SK-N-SH (cell line): ENCODE measurements at regions not wholly inside any gene's neighbourhood (a gene's known extent, or its start where the extent isn't known, plus 50 kb on each side); places are given as distances from the start of the nearest gene placed in this dataset.

Experiments
- CTCF ChIA-PET: fragments of 300-600, 350-600 bp; formaldehyde crosslinking; extraction: SDS; loops from one replicate; lab custom pipeline; 2021; lab: Yijun Ruan, JAX
- POLR2A ChIA-PET: fragments of 350-600 bp; sonication (Branson Sonifier 250); formaldehyde crosslinking; extraction: SDS; loops from one replicate; lab custom pipeline; 2020; ENCODE audit warnings: antibody characterized with exemption, inconsistent platforms; lab: Yijun Ruan, JAX
- DNase-seq: peaks from one replicate; pipeline ENCODE4 v3.0.0; 2012
- H2AFZ ChIP-seq: fragments of 200-600 bp; sonication (generic); 2 replicates; pipeline ENCODE4 v1.8.1; 2016; ENCODE audit warnings: antibody characterized with exemption, mild to moderate bottlenecking, low read depth
- H3F3A ChIP-seq: fragments of 200-600 bp; sonication (generic); replicated peaks from 2 replicates; pipeline ENCODE3; 2016; ENCODE audit warnings: antibody characterized with exemption, mild to moderate bottlenecking; ENCODE audit not compliant: insufficient read depth
- H3K27ac ChIP-seq, 2 experiments: fragments of 200-500 bp in 1 of 2; fragments of 200-600 bp in 1 of 2; sonication (Bioruptor generic) in 1 of 2; sonication (generic), shearing (Covaris generic) in 1 of 2; 2 replicates each; pipeline versions ENCODE4 v1.5.1 to v1.6.1; 2014 to 2016; ENCODE audit warnings: low read depth in 2 of 2, inconsistent platforms in 1 of 2, low read length in 1 of 2, mild to moderate bottlenecking in 1 of 2, mixed read lengths in 1 of 2
- H3K27me3 ChIP-seq: fragments of 200-600 bp; sonication (generic), shearing (Covaris generic); 2 replicates; pipeline ENCODE4 v1.6.1; 2016; ENCODE audit warnings: mixed run types; ENCODE audit not compliant: insufficient read depth
- H3K36me3 ChIP-seq, 2 experiments: fragments of 200-500 bp in 1 of 2; fragments of 200-600 bp in 1 of 2; sonication (Bioruptor generic) in 1 of 2; sonication (generic) in 1 of 2; replicated peaks in 1 of 2; 2 replicates each; pipeline versions ENCODE3 to v1.5.1; 2014 to 2016; ENCODE audit warnings: low read length in 1 of 2, mild to moderate bottlenecking in 1 of 2; ENCODE audit not compliant: insufficient read depth in 2 of 2, control insufficient read depth in 1 of 2
- H3K4me1 ChIP-seq, 2 experiments: fragments of 200-500 bp in 1 of 2; fragments of 200-600 bp in 1 of 2; sonication (Bioruptor generic) in 1 of 2; sonication (generic), shearing (Covaris generic) in 1 of 2; 2 replicates each; pipeline versions ENCODE4 v1.5.1 to v1.6.1; 2014 to 2016; ENCODE audit warnings: low read depth in 1 of 2, low read length in 1 of 2, mixed run types in 1 of 2; ENCODE audit not compliant: insufficient read depth in 2 of 2, control insufficient read depth in 1 of 2
- H3K4me2 ChIP-seq: fragments of 200-600 bp; sonication (generic), shearing (Covaris generic); 2 replicates; pipeline ENCODE4 v1.6.1; 2017; ENCODE audit warnings: mixed run types
- H3K4me3 ChIP-seq, 2 experiments: fragments of 200-500 bp in 1 of 2; fragments of 200-600 bp in 1 of 2; sonication (Bioruptor generic) in 1 of 2; sonication (generic), shearing (Covaris generic) in 1 of 2; 2 replicates each; pipeline versions ENCODE4 v1.5.1 to v1.8.1; 2014 to 2016; ENCODE audit warnings: low read depth in 2 of 2, inconsistent platforms in 1 of 2, low read length in 1 of 2, mild to moderate bottlenecking in 1 of 2, mixed read lengths in 1 of 2, moderate library complexity in 1 of 2
- H3K79me2 ChIP-seq: fragments of 200-600 bp; sonication (generic); 2 replicates; pipeline ENCODE4 v1.8.1; 2017; ENCODE audit warnings: mild to moderate bottlenecking; ENCODE audit not compliant: insufficient read depth
- H3K9ac ChIP-seq: fragments of 200-600 bp; sonication (generic); 2 replicates; pipeline ENCODE4 v1.6.1; 2017; ENCODE audit warnings: mixed run types
- H3K9me2 ChIP-seq: fragments of 200-600 bp; sonication (generic); 2 replicates; pipeline ENCODE4 v1.6.1; 2017; ENCODE audit warnings: mixed run types
- H3K9me3 ChIP-seq: fragments of 200-600 bp; sonication (generic); 2 replicates; pipeline ENCODE4 v1.6.1; 2017; ENCODE audit warnings: mixed run types, mild to moderate bottlenecking, moderate library complexity
- H4K20me1 ChIP-seq: fragments of 200-600 bp; sonication (generic); 2 replicates; pipeline ENCODE4 v1.6.1; 2017; ENCODE audit warnings: mild to moderate bottlenecking, mixed run types; ENCODE audit not compliant: insufficient read depth
- CHD2 ChIP-seq: fragments of 150-350 bp; IDR thresholded peaks from 2 replicates; pipeline ENCODE4 v1.6.1; 2018; ENCODE audit warnings: low read length; ENCODE audit not compliant: partially characterized antibody
- CTCF ChIP-seq: fragments of 200-600 bp; sonication (generic); IDR thresholded peaks from 2 replicates; pipeline ENCODE4 v1.6.1; 2017; ENCODE audit warnings: antibody characterized with exemption, mild to moderate bottlenecking, moderate library complexity
- EP300 ChIP-seq, 2 experiments: IDR thresholded peaks; 2 replicates each; pipeline versions ENCODE4 v1.4.0 to v1.6.1; 2012; ENCODE audit warnings: borderline replicate concordance in 1 of 2, low read depth in 1 of 2, low read length in 1 of 2
- EZH2phosphoT487 ChIP-seq: fragments of 200-600 bp; sonication (generic); IDR thresholded peaks from 2 replicates; pipeline ENCODE4 v1.6.1; 2017; ENCODE audit warnings: low read depth, mixed run types, mild to moderate bottlenecking, antibody characterized with exemption, moderate library complexity, borderline replicate concordance
- FOXM1 ChIP-seq: IDR thresholded peaks from 2 replicates; pipeline ENCODE4 v1.4.0; 2012; ENCODE audit warnings: low read depth, mild to moderate bottlenecking
- GABPA ChIP-seq: IDR thresholded peaks from 2 replicates; pipeline ENCODE4 v1.4.0; 2012; ENCODE audit warnings: low read depth, mild to moderate bottlenecking
- GATA2 ChIP-seq: sonication (generic); formaldehyde crosslinking; IDR thresholded peaks from 2 replicates; pipeline ENCODE4 v1.5.0; 2020; ENCODE audit warnings: mild to moderate bottlenecking, missing genetic modification reagents
- JUND ChIP-seq: IDR thresholded peaks from 2 replicates; pipeline ENCODE4 v1.4.0; 2012
- MAX ChIP-seq: IDR thresholded peaks from 2 replicates; pipeline ENCODE4 v1.4.0; 2012; ENCODE audit warnings: low read depth
- MXI1 ChIP-seq: IDR thresholded peaks from 2 replicates; pipeline ENCODE4 v1.6.1; 2012; ENCODE audit warnings: mild to moderate bottlenecking, low read depth, low read length, improper control_type of control experiment
- NFIC ChIP-seq: IDR thresholded peaks from 2 replicates; pipeline ENCODE4 v1.4.0; 2012; ENCODE audit warnings: borderline replicate concordance
- NRF1 ChIP-seq: IDR thresholded peaks from 2 replicates; pipeline ENCODE4 v1.6.1; 2012; ENCODE audit warnings: low read depth, mild to moderate bottlenecking, low read length
- POLR2AphosphoS5 ChIP-seq: IDR thresholded peaks from 2 replicates; pipeline ENCODE4 v1.6.1; 2012; ENCODE audit warnings: low read depth, low read length
- RCOR1 ChIP-seq: fragments of 150-350 bp; IDR thresholded peaks from 2 replicates; pipeline ENCODE4 v1.6.1; 2017; ENCODE audit warnings: antibody characterized with exemption, low read length
- RFX5 ChIP-seq: IDR thresholded peaks from 2 replicates; pipeline ENCODE4 v1.6.1; 2012; ENCODE audit warnings: mild to moderate bottlenecking, improper control_type of control experiment, low read length
- TAF1 ChIP-seq: IDR thresholded peaks from 2 replicates; pipeline ENCODE4 v1.6.1; 2012; ENCODE audit warnings: low read depth, mild to moderate bottlenecking, low read length, moderate library complexity, borderline replicate concordance
- TCF12 ChIP-seq: IDR thresholded peaks from 2 replicates; pipeline ENCODE4 v1.4.0; 2012
- TEAD4 ChIP-seq: IDR thresholded peaks from 2 replicates; pipeline ENCODE4 v1.4.0; 2012; ENCODE audit warnings: mild to moderate bottlenecking, borderline replicate concordance; ENCODE audit not compliant: insufficient read depth
- USF1 ChIP-seq: IDR thresholded peaks from 2 replicates; pipeline ENCODE4 v1.4.0; 2012; ENCODE audit warnings: low read depth, borderline replicate concordance
- WGBS: methylation state at CpG from one replicate; pipeline ENCODE4 v1.1.6; 2017; ENCODE audit warnings: low lambda C conversion rate; 5-methylcytosine and 5-hydroxymethylcytosine counted together
- TF ChIP-seq, protein P1 (sequence below): IDR thresholded peaks from 2 replicates; pipeline ENCODE4 v1.4.0; 2012; ENCODE audit warnings: low read depth, borderline replicate concordance

- no peaks in the 10 kb centered on the region for H3K79me2 ChIP-seq
- no peak for DNase-seq
- H3K27me3 ChIP-seq = no peaks in the 10 kb centered on the region
- WGBS = 56% methylated on average over 2 of the region's 2 CpGs
- POLR2A ChIA-PET = no interaction called here
- no peak overlapping the region for H3K4me3 ChIP-seq
- no peak overlapping the region for H2AFZ ChIP-seq
- no peak overlapping the region for H3K9ac ChIP-seq
- CTCF ChIA-PET = no interaction called here
- H3K4me1 ChIP-seq = no peaks in the 10 kb centered on the region; a peak in 1 of 4 replicates
- H3K9me3 ChIP-seq = peaks cover 2% of the 10 kb centered on the region; the same call in 1 of the 2 replicates
- H3K9me2 ChIP-seq = no peaks in the 10 kb centered on the region
- peaks cover 9% of the 10 kb centered on the region for H3F3A ChIP-seq
- H3K36me3 ChIP-seq = no peaks in the 10 kb centered on the region
- H3K4me2 ChIP-seq = no peak overlapping the region
- no peak overlapping the region for H3K27ac ChIP-seq
- TF ChIP-seq TEAD4 (no peak), MAX (no peak), CHD2 (no peak), RFX5 (no peak), EP300 (IDR thresholded peaks at IDR 0.05; ENCODE audit: borderline replicate concordance in 1 of 2, low read depth in 1 of 2, low read length in 1 of 2) (no peak), RCOR1 (no peak), TAF1 (no peak)
- TF ChIP-seq, protein P1, sequence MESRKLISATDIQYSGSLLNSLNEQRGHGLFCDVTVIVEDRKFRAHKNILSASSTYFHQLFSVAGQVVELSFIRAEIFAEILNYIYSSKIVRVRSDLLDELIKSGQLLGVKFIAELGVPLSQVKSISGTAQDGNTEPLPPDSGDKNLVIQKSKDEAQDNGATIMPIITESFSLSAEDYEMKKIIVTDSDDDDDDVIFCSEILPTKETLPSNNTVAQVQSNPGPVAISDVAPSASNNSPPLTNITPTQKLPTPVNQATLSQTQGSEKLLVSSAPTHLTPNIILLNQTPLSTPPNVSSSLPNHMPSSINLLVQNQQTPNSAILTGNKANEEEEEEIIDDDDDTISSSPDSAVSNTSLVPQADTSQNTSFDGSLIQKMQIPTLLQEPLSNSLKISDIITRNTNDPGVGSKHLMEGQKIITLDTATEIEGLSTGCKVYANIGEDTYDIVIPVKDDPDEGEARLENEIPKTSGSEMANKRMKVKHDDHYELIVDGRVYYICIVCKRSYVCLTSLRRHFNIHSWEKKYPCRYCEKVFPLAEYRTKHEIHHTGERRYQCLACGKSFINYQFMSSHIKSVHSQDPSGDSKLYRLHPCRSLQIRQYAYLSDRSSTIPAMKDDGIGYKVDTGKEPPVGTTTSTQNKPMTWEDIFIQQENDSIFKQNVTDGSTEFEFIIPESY = no peak
- no peaks in the 10 kb centered on the region for H4K20me1 ChIP-seq
Observed at GRCh38 chr6:111941686-111942330, 68.6 kb upstream of the FYN start.

- peaks cover 2% of the 10 kb centered on the region; the same call in 1 of the 2 replicates for H3K9me3 ChIP-seq
- DNase-seq = no peak
- no peaks in the 10 kb centered on the region; a peak in 1 of 4 replicates for H3K4me1 ChIP-seq
- no peaks in the 10 kb centered on the region for H3K27me3 ChIP-seq
- no peak overlapping the region for H3K4me2 ChIP-seq
- CTCF ChIA-PET = no interaction called here
- no peak overlapping the region for H3K9ac ChIP-seq
- no peaks in the 10 kb centered on the region for H3K36me3 ChIP-seq
- no peak overlapping the region for H2AFZ ChIP-seq
- POLR2A ChIA-PET = no interaction called here
- H3K27ac ChIP-seq = no peak overlapping the region
- 88% methylated on average over 2 of the region's 2 CpGs for WGBS
- H4K20me1 ChIP-seq = no peaks in the 10 kb centered on the region
- no peak overlapping the region for H3K4me3 ChIP-seq
- H3F3A ChIP-seq = peaks cover 9% of the 10 kb centered on the region
- no peaks in the 10 kb centered on the region for H3K79me2 ChIP-seq
- no peaks in the 10 kb centered on the region for H3K9me2 ChIP-seq
- TF ChIP-seq FOXM1 (no peak), CTCF (no peak), RFX5 (no peak), NFIC (no peak), JUND (no peak), CHD2 (no peak), RCOR1 (no peak), EZH2phosphoT487 (no peak), MXI1 (no peak), NRF1 (no peak), POLR2AphosphoS5 (no peak), GATA2 (CRISPR knock-in tag) (no peak), TCF12 (no peak), EP300 (IDR thresholded peaks at IDR 0.05; ENCODE audit: borderline replicate concordance in 1 of 2, low read depth in 1 of 2, low read length in 1 of 2) (no peak), USF1 (no peak), GABPA (no peak)
- TF ChIP-seq, protein P1 = no peak
Observed at GRCh38 chr6:111942561-111942960, 69.3 kb upstream of the FYN start.
